CD4-positive, alpha-beta T cell treated with Interferon alpha-2 for 1 hour (primary cell): ENCODE measurements at regions not wholly inside any gene's neighbourhood (a gene's known extent, or its start where the extent isn't known, plus 50 kb on each side); places are given as distances from the start of the nearest gene placed in this dataset.
"Not testable (repeated sequence)": the region's sequence is repeated elsewhere in the genome, so short reads cannot be mapped to it uniquely, and the experiment has no call there.

Experiments used
- DNase-seq, 2 donors: peaks; one replicate each; pipeline ENCODE4 v3.0.0-alpha.2; 2020 to 2022

GRCh38 chr14:81584495-81584894 is 50.8 kb upstream of the SEL1L start:
- DNase-seq: no peak

- DNase-seq: no peak
These were observed 55.9 kb upstream of the SEL1L start for GRCh38 chr14:81589381-81590065.

GRCh38 chr14:81591266-81591665 is 57.6 kb upstream of the SEL1L start:
- DNase-seq: no peak

DNA sequence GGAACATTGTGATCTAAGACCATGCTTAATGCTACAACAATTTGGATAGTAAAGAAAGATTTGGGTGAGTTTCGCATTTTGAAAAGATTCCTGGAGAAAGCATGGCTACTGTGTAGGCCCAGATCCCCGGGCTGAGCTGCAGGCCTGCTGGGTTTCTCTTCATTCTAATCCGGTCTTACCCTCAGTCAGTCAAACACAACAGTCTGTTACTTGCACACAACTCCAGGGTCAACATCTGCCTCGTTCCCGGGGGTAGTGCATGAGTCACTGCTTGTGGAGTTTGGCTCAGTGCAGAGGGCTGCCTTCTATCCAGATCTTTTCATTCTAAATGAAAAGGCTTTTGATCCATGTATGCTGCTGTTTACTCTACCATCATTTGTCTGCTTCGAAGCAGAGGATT is 60.4 kb upstream of the SEL1L start:
- DNase-seq: no peak

- no peak for DNase-seq
These were observed 72.0 kb upstream of the SEL1L start for GRCh38 chr14:81605660-81606059.

DNA sequence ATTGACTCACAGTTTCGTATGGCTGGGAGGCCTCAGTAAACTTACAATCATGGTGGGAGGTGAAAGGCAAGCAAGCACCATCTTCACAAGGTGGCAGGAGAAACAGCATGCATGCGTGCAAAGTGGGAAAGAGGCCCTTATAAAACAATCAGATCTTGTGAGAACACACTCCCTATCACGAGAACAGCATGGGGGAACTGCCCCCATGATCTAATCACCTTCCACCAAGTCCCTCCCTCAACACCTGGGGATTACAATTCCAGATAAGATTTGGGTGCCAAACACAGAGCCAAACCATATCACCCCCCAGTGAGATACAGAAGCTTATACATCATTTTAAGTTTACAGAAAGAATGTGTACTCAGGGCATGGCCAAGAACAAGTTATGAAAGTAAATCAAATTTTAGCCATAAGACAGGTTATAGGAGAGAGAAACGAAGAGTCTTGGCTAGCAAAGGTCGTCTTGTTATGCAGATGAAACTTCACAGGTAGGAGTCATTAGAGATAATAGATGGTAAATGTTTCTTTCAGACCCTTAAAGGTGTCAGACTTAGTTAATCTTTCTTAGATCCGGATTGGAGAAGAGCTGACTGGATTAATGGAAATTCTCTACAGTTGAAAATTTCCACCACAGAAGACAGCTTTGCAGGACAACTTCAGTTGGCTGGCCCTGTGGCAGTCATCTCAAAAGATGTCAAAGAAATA is 79.8 kb upstream of the SEL1L start:
- no peak for DNase-seq

- not testable (repeated sequence) for DNase-seq
These were observed 80.6 kb upstream of the SEL1L start for GRCh38 chr14:81614302-81614701.

DNA sequence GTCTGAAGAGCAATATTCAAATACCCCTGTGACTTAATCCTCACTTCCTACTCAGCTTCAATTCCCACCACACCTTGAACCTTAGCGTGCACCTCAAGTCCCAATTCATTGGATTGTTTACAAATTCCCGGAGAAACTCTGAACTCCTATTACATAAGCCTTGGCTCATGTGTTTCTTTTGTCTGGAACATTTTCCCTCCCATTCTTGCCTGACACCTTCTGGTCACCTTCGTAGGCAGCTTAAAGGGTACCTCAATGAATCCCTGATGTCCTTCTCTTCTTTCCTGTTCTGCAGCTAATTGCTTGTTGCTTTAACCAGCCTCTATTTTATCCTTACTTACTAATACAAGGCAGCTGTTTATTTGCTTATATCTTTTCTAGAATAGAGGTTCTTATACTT is 85.0 kb upstream of the SEL1L start:
- DNase-seq: no peak

GRCh38 chr14:81619816-81620215 is 86.2 kb upstream of the SEL1L start:
- no peak for DNase-seq

GRCh38 chr14:81623771-81624396 is 90.2 kb upstream of the SEL1L start:
- not testable (repeated sequence) for DNase-seq

DNA sequence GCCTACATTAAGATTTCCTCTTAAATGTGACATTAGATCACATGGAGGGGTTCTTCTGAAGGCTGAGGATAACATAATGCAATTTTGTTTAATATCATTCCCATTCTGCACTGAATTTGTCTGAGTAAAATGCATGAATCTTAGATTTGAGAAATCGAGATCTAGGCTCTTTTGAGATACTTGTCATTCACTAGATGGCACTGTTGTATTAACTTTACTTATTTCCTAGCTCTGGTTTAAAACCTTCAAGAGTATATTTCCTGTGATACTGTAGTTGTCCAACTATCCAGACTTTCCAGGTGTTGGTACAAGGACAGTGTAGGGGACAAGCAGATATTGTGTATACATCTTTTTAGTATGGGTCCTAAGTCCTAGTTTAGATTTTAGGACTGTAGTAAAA is 91.7 kb upstream of the SEL1L start:
- DNase-seq: peak in 1 of 2 donors; percentile 1

GRCh38 chr14:81632157-81632556 is 98.5 kb upstream of the SEL1L start:
- no peak for DNase-seq

DNA sequence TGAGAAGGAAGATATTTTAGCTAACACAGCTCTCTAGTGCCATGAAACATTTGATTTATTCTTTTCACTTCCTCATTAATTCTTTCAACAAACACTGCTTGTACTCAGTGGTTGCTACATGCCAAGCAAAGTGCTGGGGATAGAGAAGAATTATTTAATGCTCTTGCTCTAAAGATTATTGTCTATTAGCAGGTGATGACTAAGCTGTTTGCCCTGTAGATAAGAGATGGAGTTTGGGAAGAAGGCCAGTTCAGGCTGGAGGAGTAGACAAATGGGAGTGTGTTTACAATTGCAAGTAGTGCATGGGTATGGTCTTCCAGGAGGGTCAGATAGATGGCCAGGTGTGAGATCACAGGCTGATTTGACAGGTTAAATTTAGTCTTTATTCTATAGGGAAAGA is 99.8 kb upstream of the SEL1L start:
- DNase-seq: no peak

GRCh38 chr14:81637639-81638038 is 104.0 kb upstream of the SEL1L start:
- DNase-seq: no peak

- no peak for DNase-seq
These were observed 105.1 kb upstream of the SEL1L start for GRCh38 chr14:81638656-81639280.

DNA sequence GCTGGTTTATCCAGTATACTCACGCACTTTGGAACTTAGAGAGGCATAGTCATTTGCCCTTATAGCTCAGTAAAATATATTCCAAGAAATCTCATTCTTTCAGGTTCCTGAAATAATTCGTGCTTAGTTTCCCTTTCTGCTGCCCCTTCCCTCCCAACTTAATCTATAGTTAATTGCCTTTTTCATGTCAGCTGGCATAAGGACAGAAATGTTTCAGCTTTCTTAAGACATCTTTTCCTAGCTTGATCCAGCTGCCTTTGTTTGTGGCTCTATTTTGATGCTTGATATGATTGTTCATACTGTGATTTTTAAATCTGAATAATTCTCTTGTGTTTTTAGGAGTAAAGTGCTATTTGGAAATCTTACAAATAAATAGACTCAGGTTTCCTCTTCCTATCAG is 120.0 kb upstream of the SEL1L start:
- no peak for DNase-seq

DNA sequence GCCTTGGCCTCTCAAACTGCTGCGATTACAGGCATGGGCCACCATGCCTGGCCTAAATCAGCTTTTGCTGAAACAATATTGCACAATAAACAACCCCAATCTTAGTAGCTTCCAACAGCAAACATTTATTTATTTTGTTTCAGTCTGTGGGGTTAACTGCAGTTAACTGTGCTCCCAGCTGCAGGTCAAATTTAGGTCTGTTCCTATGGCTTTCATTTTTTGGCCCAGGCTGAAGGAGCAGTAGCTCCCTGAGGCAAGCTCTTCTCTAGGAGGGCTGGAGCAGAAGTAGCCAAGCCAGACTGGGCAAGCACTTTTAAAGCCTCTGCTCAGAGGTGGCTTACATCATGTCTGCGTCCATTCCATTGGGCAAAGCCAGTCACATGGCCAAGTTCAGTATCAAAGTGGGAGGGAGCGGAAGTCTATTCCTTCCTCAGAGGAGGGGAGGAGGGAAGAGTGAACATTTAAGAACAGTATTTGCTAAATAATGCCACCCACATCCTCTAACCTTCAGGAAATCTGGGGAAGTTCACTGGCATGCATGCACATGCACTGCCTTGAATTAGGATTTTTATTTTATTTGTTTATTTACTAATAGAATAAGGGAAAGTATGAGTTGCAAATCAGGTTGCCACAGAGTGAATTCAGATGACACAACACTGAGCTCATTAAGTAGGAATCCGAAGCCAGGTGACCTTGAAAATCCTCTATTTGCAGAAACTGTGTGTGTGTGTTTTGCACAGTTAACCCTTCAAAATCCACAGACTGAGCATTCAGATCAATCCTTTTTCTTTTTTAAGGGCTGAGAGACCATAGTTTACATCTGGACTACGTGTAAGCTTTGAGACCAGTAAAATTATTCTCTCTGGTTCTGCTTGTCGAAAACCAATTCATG is 122.0 kb upstream of the SEL1L start:
- DNase-seq: no peak

DNA sequence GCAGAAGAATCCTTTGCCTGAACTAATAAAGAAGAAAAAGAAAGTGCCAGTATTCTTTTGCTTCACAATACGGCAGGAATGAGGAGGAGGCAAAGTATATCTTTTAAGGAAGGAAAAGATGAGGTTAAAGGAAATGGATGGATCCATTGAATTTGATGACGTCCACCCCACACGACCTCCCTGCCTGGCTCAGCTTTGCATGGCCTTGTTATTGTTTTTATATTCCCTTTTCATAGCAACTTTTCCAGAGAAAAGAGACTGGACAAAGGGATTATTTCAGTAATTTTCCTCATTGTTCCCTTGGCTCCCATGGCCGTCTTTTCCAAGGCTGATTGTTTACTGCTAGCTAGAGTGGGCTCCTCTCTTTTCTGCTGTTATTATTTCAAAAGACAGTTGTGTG is 123.2 kb upstream of the SEL1L start:
- no peak for DNase-seq

GRCh38 chr14:81662066-81662465 is 128.4 kb upstream of the SEL1L start:
- no peak for DNase-seq

- DNase-seq: no peak
These were observed 129.0 kb upstream of the SEL1L start for GRCh38 chr14:81662570-81663197.

DNA sequence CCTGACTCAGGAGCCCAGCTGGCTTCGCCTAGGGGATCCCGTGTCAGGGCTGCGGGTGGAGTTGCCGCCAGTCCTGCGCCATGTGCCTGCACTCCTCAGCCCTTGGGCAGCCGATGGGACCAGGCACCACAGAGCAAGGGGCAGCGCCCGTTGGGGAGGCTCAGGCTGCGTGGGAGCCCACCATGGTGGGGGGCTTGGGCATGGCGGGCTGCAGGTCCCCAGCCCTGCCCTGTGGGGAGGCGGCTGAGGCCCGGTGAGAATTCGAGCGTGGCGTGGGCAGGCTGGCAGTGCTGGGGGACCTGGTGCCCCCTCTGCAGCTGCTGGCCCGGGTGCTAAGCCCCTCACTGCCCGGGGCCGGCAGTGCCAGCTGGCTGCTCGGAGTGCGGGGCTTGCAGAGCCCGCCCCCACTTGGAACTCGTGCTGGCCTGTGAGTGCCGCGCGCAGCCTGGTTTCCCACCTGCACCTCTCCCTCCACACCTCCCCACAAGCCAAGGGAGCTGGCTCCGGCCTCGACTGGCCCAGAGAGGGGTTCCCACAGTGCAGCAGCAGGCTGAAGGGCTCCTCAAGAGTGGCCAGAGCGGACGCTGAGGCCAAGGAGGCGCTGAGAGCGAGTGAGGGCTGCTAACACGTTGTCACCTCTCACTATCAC is 135.1 kb upstream of the SEL1L start:
- no peak for DNase-seq

DNA sequence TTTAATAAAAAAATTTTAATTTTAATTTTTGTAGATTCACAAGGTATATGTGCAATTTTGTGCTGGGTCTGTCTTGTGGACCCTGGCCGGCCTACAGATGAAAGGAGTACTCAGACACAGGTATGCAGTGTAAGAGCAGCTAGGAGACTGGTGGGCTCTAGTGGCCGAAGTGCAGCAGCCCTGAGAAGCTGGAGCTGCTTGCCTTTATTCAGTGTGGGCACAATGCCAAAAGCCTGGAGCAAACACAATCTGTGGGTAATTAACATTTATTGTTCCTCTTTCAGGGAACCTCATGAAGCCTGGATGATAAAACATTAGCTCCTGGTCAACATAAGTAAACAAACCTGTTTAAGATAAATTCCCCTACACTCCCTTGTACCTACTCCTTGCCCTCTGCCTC is 135.7 kb upstream of the SEL1L start:
- DNase-seq: no peak
